Left colon (tissue), 2 donors: ENCODE measurements at regions not wholly inside any gene's neighbourhood (a gene's known extent, or its start where the extent isn't known, plus 50 kb on each side); places are given as distances from the start of the nearest gene placed in this dataset.

ENCODE experiments used
- ATAC-seq: fragments of 200-7000 bp; cut with Tn5 transposase; one replicate; pipeline ENCODE4 v1.9.1; 2020; ENCODE audit warnings: mild to moderate bottlenecking, moderate library complexity
- DNase-seq, 2 donors: peaks; one replicate each; pipeline ENCODE4 v3.0.0-alpha.2; 2020
- intact Hi-C, 2 donors: fragments of 100-400 bp; cut with DNase I in 1 of 2; cut with micrococcal nuclease in 1 of 2; formaldehyde crosslinking; loops; one replicate each; pipeline versions ENCODE4 v1.11.2 to v1.14.0; 2022; cut with DNase I, micrococcal nuclease
- donor health status: DM: no; HTN: no; CAD: no.
- donor health status: DM: yes; HTN: yes; CAD: no.

DNA sequence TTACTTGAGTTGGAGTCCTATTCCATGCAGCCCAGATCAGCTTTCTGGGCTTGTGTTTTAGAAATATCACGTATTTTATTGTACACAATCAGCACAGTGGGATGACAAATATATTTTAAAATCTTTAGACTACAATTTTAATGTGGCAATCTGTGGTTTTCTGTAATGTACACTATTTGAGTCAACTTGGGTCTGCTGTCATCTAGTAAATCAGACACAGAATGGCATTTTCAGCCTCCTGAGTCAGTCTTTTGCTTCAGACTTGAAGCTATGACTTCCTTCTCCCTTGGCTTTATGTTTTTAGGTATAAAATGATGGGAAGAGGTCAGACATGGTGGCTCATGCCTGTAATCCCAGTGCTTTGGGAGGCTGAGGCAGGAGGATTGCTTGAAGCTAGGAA, 232.1 kb downstream of the NECTIN3 start:
- ATAC-seq (no peak), DNase-seq (no peak)
- intact Hi-C loops, result no loop called here

DNA sequence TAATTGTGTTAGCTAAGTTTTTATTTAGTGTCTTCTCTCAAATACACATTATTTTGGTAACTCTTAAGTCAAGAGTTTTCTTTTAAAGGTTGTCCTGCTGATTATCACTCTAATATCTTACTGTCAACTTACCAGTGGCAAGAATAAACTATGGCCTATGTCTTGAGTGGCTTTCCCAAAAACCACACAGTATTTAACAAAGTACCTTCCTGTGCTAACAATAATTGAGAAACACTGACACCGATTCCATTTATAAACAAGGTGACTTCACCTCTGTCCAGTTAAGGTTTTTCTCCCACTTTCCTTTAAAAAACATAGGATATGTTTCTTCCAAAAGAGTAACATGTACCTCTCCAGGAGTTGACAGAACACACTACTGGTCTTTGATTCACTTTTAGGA, 234.3 kb upstream of the CD96 start:
- DNase-seq, result no peak
- intact Hi-C loops, result no loop called here
- ATAC-seq, result no peak

DNA sequence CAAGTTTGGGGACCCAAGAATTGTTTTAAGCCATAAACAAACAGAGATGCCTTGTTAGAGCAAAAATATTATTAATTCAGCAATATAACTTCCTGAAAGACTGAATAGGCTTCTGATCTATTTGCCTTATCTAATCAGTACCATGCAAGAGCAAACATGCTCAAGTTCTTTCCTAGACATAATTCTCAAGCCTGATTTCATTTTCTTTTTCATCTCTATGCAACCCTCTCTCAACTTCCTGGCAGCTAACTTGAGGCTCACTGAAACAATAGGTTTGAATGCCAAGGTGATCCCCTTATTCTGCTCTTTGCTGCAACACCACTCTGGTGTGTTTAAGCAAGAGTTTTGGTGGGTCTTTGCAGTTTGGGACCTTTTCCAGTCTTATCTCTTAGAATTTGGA, 230.9 kb upstream of the CD96 start:
- ATAC-seq (peak; percentile 54), DNase-seq (no peak)
- intact Hi-C loops, result no loop called here

DNA sequence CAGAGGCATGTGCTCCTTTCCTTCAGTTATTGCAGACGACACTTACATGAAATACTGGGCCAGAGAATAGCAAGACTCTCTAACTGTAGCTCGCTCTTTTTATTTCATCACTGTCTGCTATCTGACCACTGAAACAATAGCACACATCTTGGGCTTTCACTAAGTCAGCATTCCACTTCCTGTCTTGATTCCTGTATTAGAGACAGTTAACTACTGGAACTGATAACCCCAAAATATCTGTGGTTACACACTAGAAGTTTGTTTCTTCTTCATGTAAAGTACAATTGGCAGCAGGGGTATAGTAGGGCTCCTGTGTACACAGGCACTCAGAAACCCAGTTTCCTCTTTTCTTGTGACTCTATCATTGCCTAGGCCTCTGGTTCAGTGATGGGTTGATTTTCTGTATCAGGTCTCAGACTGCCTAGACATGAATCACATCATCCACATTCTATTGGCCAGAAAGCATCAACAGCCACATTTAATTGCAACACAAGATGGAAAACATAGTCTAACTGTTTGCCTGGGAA, 230.2 kb upstream of the CD96 start:
- DNase-seq (no peak), ATAC-seq (no peak)
- intact Hi-C loops, result no loop called here

DNA sequence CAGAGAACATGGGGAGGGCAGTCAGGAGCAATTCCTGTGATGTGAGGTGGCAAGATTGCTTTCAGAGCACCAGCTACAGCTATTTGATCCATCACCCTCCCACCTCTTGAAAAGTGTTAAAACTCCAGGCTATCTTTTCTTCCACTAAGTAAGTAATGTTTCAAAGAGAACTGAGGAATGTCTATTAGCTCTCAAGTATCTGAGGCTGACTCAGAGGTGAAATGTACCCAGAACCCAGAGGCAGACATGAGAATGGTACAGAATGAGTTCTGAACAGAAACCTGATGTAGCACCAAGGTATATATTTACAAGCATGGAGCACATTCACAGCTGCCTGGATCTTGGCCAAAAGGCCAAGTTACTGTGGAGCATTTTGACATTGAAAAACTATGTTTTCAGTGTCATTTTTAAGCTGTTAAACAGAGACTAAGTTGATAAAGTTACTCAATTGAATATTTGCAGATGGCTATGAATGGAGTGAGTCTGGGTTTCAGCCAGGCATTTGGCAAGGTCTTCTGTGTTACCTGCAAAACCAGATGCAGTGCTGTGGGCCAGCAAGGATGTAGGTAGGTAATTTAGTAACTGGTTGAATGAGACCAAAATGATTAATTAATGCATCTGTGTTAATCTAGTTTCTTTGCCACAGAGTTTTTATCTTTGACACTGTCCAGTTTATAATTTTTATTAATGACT, 227.7 kb upstream of the CD96 start:
- ATAC-seq (no peak), DNase-seq (no peak)
- intact Hi-C loops, result no loop called here

DNA sequence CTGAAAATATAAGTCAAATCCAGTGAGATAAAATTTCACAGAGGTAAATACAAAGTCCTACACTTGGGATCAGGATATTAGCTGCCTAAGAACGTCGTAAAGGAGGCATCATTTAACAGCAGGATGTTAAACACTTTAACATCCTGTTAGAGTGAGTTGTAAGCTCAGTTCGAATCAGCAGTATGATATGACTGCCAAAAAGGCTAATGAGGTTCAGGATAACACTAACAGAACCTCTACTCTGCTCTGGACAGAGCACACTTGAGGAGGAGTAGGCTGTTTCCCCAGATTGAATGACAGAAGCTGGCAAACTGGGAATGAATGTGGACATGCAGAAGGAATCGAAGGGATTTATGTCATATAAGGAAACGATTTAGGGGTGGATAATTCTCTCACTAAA, 227.1 kb upstream of the CD96 start:
- ATAC-seq (no peak), DNase-seq (no peak)
- intact Hi-C loops, result no loop called here

DNA sequence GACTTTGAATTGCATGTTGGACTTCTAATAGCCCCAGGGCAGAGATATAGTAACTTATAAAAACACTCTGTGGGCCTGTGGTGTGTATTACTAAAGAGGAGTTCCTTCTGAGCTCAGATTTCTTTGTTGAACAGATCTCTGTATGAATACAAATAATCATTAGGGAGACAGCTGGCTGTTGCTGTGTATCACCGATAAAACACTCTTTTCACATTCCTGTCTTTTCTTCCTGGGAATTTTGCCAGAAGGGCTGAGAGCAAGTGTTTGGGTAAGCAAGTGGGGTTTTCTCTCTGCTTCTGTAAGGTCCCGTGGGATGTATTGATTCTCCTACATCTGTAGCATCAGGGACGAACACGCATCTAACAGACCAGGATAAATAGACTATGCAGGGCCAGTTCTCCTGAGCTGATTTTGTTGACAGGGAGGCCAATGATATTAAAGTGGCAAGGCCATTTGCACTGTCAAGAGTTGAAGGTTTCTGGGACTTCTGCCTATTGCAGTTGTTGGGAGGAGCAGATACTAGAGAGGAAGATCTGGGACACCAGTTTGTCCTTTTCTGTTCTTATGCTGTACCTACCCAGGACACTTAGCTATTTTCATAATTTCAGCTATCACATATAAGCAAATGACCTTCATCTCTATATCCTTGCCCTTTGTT, 225.9 kb upstream of the CD96 start:
- DNase-seq, result no peak
- no peak for ATAC-seq
- intact Hi-C loops, result no loop called here

DNA sequence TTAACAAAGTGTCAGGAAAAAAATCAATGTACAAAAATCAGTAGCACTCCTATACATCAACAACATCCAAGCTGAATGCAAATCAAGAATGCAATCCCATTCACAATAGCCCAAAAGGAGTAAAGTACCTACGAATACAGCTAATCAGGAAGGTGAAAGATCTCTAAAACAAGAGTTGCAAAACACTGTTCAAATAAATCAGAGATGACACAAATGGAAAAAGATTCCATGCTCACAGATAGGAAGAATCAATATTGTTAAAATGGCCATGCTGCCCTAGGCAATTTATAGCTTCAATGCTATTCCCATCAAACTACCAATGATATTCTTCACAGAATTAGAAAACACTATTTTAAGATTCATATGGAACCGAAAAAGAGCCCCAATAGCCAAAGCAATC, 223.7 kb upstream of the CD96 start:
- intact Hi-C loops, result no loop called here
- no peak for DNase-seq
- no peak for ATAC-seq

DNA sequence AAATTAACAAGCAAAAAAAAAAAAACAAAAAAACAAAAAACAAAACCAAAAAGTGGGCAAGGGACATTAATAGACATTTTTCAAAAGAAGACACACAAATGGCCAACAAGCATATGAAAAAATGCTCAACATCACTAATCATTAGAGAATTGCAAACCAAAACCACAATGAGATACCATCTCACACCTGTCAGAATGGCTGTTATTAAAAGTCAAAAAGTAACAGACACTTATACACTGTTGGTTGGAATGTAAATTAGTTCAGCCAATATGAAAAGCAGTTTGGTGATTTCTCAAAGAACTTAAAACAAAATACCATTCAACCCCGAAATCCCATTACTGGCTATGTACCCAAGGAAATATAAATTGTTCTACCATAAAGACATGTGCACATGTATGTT, 222.4 kb upstream of the CD96 start:
- ATAC-seq (no peak), DNase-seq (no peak)
- intact Hi-C loops, result no loop called here

DNA sequence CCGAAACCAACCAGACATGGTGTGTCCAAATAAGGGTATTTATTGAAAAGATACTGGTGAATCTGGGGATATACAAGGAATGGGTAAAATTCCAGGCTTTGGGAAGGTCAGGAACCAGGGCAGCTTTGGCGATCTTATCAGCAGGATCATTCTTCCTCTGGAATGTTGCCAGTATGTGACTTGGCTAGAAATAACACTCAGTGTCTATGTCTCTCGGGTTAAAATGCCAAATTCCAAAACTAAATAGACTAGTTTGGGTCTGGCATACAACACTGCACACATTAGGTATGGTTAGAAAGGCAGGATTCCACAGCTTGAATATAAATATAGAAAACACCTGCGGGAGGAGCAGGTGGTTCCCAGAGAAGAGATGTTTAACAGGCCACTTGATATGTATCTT, 220.2 kb upstream of the CD96 start:
- intact Hi-C loops, result no loop called here
- DNase-seq (no peak), ATAC-seq (peak; percentile 50)

DNA sequence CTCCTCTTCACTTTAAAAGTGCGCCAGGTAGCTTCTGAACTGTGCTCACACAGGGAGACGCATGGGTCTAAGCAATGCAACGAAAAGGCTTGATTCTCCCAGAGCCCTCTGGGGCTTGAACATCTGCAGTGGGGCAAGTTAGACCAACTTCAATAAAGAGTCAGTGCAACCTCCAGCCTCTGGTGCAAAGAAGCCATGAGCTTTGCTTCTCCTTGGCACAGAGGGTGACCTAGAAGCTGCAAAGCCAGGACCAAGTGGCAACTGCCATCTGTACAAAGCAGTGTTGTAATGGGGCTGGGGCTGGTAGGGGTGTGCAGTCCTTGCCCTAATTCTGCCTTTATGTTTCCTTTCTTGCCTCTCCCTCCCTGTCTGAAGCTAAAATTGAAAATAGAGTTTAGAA, 219.0 kb upstream of the CD96 start:
- intact Hi-C loops, result no loop called here
- DNase-seq, result no peak
- ATAC-seq, result no peak

DNA sequence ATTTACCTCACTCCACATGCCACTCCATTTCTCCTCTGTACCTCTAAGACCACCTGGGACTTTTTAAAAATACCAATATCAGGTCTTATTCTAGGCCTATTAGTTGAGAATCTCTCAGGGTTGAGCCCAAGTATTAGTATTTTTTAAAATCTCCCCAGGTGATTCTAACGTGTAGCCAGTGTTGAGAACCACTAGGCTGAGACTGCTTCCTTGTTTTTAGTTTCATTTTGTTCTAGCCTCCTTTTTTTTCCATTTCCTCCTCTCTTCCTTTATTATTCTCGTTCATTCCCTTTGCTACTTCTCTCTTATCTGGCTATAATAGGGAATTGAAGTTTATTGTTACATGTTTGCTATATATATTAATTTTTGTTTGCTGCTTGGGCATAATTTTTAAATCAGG, 217.8 kb upstream of the CD96 start:
- intact Hi-C loops, result no loop called here
- DNase-seq (no peak), ATAC-seq (peak; percentile 55)

DNA sequence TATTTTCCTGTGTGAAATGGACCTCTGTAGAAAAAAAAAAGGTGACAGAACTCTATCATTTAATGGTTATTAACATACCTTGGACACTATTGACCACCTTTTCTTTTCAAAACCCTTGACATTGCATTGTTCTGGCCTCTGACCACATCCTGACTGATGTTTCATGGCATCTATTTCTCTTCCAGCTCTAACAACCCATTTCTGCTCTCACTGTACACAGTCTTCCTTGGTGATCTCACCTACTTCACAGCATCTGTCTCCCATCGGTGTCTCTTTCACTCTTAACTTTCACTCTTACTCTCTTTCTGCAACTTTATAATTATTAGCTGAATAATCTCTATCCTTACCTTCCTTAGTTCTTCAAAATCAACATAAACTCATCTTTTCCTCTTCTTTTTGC, 217.4 kb upstream of the CD96 start:
- no peak for ATAC-seq
- no peak for DNase-seq
- intact Hi-C loops, result no loop called here

DNA sequence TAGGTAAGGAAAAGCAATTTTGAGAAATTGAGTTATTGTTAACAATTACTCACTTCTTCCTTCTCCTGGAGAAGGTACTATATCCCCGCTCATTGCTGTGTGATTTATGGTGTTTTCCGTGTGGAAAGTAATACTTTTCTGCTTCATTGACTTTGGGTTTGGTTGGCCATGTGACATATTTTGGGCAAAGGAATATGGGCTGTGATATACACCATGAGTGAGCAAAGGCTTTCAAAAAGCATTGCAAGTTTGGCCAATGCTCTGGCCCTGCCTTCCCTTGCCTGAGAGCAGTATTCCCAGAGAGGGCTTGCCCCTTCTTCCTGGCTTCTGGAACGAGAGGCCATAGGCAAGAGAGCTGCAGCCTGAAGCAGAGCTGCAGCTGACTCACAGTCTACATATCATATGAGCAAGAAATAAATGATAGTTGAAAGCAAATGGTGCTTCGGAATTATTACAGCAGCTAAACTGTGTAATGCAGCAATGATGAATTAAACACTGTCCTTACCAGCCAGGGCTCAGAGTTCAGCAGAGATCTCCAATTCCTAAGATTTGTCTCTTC, 216.8 kb upstream of the CD96 start:
- no peak for DNase-seq
- intact Hi-C loops, result no loop called here
- no peak for ATAC-seq

DNA sequence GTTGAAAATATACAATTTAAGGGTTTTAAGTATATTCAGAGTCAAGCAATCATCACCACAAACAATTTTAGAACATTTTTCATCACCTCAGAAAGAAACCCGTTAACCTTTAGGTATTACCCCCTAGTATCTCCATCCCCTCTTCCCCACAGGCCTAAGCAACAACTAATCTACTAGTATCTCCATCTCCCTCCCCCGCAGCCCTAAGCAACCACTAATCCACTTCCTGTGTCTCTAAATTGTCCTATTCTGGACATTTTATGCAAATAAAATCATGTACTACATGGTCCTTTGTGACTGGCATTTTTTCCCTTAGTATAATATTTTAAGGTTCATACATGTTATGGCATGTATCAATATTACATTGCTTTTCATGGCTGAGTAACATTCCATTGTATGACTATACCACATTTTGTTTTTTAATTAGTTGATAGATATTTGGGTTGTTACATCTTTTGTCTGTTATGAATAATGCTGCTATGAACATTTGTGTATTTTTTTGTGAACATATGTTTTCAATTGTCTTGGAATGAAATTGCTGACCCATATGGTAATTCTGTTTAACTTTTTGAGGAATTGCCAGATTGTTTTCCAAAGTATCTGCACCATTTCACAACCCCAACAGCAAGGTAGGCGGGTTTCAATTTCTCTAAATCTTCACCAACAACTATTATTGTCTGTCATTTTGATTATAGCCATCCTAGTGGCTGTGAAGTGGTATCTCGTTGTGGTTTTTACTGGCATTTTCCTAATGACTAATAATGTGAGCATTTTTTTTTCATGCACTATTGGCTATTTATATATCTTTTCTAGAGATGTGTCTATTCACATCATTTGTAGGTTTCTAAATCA, 215.6 kb upstream of the CD96 start:
- intact Hi-C loops, result no loop called here
- DNase-seq (no peak), ATAC-seq (no peak)

DNA sequence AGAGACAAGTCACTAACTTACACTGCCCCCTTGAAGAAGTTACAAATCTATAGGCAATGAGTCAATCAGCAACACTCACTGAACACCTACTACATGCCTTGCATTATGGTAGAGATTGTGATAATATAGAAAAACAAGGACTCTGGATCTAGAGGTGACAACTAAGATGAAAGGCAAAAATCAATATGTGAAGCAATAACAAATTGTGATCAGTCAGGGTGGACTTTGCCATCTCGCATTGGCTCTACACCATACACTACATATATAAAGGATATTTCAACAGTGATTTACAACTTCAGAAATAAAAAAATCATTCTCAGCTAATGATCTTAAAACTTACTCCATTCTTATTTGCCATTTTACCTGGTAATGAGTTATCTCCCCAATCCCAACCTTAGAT, 210.7 kb upstream of the CD96 start:
- DNase-seq (no peak), ATAC-seq (no peak)
- intact Hi-C loops, result no loop called here

DNA sequence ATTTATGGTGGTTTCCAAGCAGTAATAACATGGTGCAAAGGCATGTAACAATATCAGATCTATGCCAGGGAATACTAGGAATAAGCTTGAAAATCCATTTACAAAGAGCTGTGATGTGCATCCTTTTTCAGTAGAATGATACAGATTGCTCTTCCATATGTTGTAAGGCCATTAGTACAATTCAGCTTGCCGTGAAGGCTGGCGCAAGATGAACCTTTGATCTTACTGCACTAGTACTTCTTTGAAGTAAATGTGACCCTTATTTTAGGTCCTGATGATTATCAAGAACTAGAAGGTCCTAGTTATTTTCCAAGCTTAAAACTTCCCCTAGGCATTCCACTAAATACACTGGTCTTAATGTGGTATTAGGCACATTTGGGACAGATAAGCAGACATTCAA, 210.1 kb upstream of the CD96 start:
- intact Hi-C loops, result no loop called here
- ATAC-seq, result no peak
- no peak for DNase-seq

DNA sequence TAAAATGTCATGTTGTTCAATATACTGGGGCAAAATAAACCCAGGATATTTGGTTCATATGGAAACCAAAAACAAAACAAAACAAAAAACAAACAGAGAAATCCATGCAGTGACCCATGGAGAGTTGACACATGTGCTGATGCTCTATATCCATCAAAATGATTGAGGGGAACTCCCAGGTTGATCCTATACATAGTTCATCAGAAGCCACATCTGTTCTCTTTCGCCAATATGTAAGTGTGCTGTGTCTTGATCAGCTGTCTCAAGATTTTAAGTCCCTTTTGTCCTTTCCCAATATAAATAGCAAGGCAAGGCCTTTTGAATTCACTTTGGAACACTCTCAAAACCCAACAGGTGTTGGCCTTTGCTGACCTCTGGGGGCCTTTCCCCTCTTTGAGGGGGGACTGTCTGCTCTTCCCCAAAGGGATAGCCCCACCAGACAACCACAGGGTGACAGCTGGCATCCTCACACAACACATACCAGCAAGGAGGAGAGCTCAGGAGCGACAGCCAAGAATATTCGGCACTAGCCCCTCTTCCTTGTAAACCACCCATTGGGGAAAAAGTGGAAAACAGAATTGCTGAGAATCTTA, 209.4 kb upstream of the CD96 start:
- intact Hi-C loops, result no loop called here
- DNase-seq, result no peak
- ATAC-seq, result no peak

DNA sequence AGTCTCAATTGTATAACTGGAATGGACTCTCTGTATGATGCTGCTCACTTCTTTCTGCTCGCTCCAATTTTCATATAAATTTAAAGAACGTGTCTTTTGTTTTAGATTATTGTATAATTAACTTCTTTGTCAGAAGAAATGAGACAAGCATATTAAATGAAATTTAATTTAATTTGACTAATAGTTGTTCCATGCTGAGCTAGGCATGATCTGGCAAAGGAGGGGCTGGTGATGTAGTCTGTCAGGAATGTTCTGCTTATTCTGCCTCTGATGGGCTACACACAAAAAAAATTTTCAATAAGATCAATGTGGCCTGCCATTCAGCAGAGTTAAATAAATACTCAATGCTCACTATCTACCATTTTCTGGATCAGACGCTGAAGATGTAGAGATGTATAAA, 208.4 kb upstream of the CD96 start:
- DNase-seq, result no peak
- intact Hi-C loops, result no loop called here

More for the DNA sequence above, 208.4 kb upstream of the CD96 start:
- ATAC-seq, result no peak
